ENCODE measurements at regions not wholly inside any gene's neighbourhood (a gene's known extent, or its start where the extent isn't known, plus 50 kb on each side); places are given as distances from the start of the nearest gene placed in this dataset.

GRCh38 chr9:95736370-95736769 is 139.1 kb upstream of the ERCC6L2 start:
- TF ChIP-seq EP300 (IDR thresholded peaks at IDR 0.05) (no peak), CTCF (IDR thresholded peaks at IDR 0.05) (peak in 2 of 5 experiments; percentile 11 to 26), POLR2A (IDR thresholded peaks at IDR 0.05) (no peak)
